ENCODE measurements at regions not wholly inside any gene's neighbourhood (a gene's known extent, or its start where the extent isn't known, plus 50 kb on each side); places are given as distances from the start of the nearest gene placed in this dataset.
"Not testable (repeated sequence)": the region's sequence is repeated elsewhere in the genome, so short reads cannot be mapped to it uniquely, and the experiment has no call there.

- no peak for DNase-seq
Observed at GRCh38 chr15:96135166-96136093, 195.1 kb upstream of the NR2F2 start.

- DNase-seq: no peak
Observed at GRCh38 chr15:96138985-96139384, 191.5 kb upstream of the NR2F2 start.

- no peak for DNase-seq
Observed at GRCh38 chr15:96142498-96142897, 188.0 kb upstream of the NR2F2 start.

GRCh38 chr15:96144734-96145133 is 185.8 kb upstream of the NR2F2 start:
- no peak for DNase-seq

GRCh38 chr15:96146726-96147125 is 183.8 kb upstream of the NR2F2 start:
- DNase-seq: no peak

- no peak for DNase-seq
Observed at GRCh38 chr15:96147267-96147666, 183.2 kb upstream of the NR2F2 start.

- DNase-seq: no peak
Observed at GRCh38 chr15:96150254-96150653, 180.2 kb upstream of the NR2F2 start.

- not testable (repeated sequence) for DNase-seq
Observed at GRCh38 chr15:96151749-96152148, 178.8 kb upstream of the NR2F2 start.

- DNase-seq: no peak
Observed at GRCh38 chr15:96153929-96154328, 176.6 kb upstream of the NR2F2 start.

GRCh38 chr15:96158938-96159337 is 171.6 kb upstream of the NR2F2 start:
- DNase-seq: no peak

- DNase-seq: no peak
Observed at GRCh38 chr15:96160269-96160668, 170.2 kb upstream of the NR2F2 start.

GRCh38 chr15:96160800-96161199 is 169.7 kb upstream of the NR2F2 start:
- no peak for DNase-seq

GRCh38 chr15:96162322-96162721 is 168.2 kb upstream of the NR2F2 start:
- DNase-seq: no peak

- DNase-seq: no peak
Observed at GRCh38 chr15:96165081-96165480, 165.4 kb upstream of the NR2F2 start.

- DNase-seq: no peak
Observed at GRCh38 chr15:96165775-96166174, 164.7 kb upstream of the NR2F2 start.

GRCh38 chr15:96166223-96167200 is 164.0 kb upstream of the NR2F2 start:
- no peak for DNase-seq

GRCh38 chr15:96170616-96170978 is 159.9 kb upstream of the NR2F2 start:
- not testable (repeated sequence) for DNase-seq

- DNase-seq: no peak
Observed at GRCh38 chr15:96170979-96171739, 159.3 kb upstream of the NR2F2 start.

GRCh38 chr15:96171853-96172296 is 158.6 kb upstream of the NR2F2 start:
- DNase-seq: no peak

- DNase-seq: no peak
Observed at GRCh38 chr15:96172417-96172816, 158.1 kb upstream of the NR2F2 start.

GRCh38 chr15:96176831-96177230 is 153.7 kb upstream of the NR2F2 start:
- no peak for DNase-seq

GRCh38 chr15:96177279-96177678 is 153.2 kb upstream of the NR2F2 start:
- no peak for DNase-seq
